ENCODE measurements at regions not wholly inside any gene's neighbourhood (a gene's known extent, or its start where the extent isn't known, plus 50 kb on each side); places are given as distances from the start of the nearest gene placed in this dataset.

DNA sequence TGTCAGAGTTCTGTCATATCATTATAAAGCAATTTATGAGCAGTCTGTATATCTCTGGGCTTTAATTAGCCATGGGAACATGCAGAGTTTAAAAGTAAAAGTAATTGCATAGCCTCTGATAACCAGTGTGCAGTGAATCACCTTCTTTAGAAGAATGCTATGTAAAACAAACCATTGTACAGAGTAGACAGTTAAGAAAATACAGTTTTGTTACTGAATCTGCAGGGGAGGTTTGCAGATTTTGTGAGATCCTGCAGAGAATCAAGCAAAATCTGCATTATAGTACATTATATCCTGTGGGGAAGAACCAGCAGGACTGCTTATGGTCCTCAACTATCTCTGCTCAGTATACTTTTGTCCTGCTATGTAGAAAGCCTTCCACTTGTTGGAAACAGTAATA lies 396.2 kb upstream of the NAALADL2 start:
- Histone ChIP-seq H3K4me2 (ENCODE audit: low read length) (no peak overlapping the region), H3K4me1 (ENCODE audit: control insufficient read depth, low read length) (no peaks in the 10 kb centered on the region)

DNA sequence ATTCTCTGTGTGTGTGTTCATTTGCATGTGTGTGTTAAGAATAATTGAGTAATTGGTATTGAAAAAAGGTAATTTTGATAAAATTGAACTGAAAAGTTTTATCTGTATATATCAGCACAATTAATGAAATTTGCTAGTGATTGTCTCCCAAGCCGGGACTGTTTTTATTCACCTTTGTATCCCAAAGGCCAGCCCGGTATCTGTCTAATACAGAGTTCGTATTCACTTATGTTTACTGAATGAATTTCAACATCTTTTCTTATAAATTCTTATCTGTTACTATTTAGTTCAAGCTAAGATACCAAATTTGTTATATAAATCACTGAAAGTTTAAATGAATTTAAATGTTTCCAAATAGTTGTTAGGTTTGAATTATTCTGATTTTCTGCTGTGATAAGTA lies 394.0 kb upstream of the NAALADL2 start:
- H3K4me2 ChIP-seq (ENCODE audit: low read length) = no peak overlapping the region
- H3K36me3 ChIP-seq (ENCODE audit: control insufficient read depth, low read length) = no peaks in the 10 kb centered on the region
- H4K20me1 ChIP-seq (ENCODE audit: control insufficient read depth, insufficient read depth, low read depth, low read length) = no peaks in the 10 kb centered on the region
- H3F3A ChIP-seq (ENCODE audit: control insufficient read depth, insufficient read depth) = no peaks in the 10 kb centered on the region
- TF ChIP-seq, protein P1, sequence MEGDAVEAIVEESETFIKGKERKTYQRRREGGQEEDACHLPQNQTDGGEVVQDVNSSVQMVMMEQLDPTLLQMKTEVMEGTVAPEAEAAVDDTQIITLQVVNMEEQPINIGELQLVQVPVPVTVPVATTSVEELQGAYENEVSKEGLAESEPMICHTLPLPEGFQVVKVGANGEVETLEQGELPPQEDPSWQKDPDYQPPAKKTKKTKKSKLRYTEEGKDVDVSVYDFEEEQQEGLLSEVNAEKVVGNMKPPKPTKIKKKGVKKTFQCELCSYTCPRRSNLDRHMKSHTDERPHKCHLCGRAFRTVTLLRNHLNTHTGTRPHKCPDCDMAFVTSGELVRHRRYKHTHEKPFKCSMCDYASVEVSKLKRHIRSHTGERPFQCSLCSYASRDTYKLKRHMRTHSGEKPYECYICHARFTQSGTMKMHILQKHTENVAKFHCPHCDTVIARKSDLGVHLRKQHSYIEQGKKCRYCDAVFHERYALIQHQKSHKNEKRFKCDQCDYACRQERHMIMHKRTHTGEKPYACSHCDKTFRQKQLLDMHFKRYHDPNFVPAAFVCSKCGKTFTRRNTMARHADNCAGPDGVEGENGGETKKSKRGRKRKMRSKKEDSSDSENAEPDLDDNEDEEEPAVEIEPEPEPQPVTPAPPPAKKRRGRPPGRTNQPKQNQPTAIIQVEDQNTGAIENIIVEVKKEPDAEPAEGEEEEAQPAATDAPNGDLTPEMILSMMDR (IDR thresholded peaks at IDR 0.05; ENCODE audit: low read depth, low read length, poor library complexity, severe bottlenecking) = no peak
- no peak for TF ChIP-seq EZH2phosphoT487 (IDR thresholded peaks at IDR 0.05; ENCODE audit: borderline replicate concordance, low read length)
- no peaks in the 10 kb centered on the region for H3K27me3 ChIP-seq (ENCODE audit: control insufficient read depth, low read length)
- H3K27ac ChIP-seq (ENCODE audit: low read depth, low read length) = no peak overlapping the region
- H3K9me3 ChIP-seq (ENCODE audit: control insufficient read depth, insufficient read depth, low read length) = no peaks in the 10 kb centered on the region
- H3K4me3 ChIP-seq (ENCODE audit: low read length) = no peak overlapping the region
- no peaks in the 10 kb centered on the region for H3K79me2 ChIP-seq (ENCODE audit: control insufficient read depth, low read length)
- no peaks in the 10 kb centered on the region for H3K9me2 ChIP-seq (replicated peaks; ENCODE audit: control insufficient read depth, low read length)
- no peaks in the 10 kb centered on the region for H3K4me1 ChIP-seq (ENCODE audit: control insufficient read depth, low read length)

More for the DNA sequence above, 396.2 kb upstream of the NAALADL2 start:
- TF ChIP-seq EZH2phosphoT487 (IDR thresholded peaks at IDR 0.05; ENCODE audit: borderline replicate concordance, low read length) = no peak
- TF ChIP-seq, protein P1 (IDR thresholded peaks at IDR 0.05; ENCODE audit: low read depth, low read length, poor library complexity, severe bottlenecking) = no peak
- Histone ChIP-seq H3K27me3 (ENCODE audit: control insufficient read depth, low read length) (no peaks in the 10 kb centered on the region), H3K9me3 (ENCODE audit: control insufficient read depth, insufficient read depth, low read length) (no peaks in the 10 kb centered on the region), H4K20me1 (ENCODE audit: control insufficient read depth, insufficient read depth, low read depth, low read length) (no peaks in the 10 kb centered on the region), H3K27ac (ENCODE audit: low read depth, low read length) (no peak overlapping the region), H3K9me2 (replicated peaks; ENCODE audit: control insufficient read depth, low read length) (no peaks in the 10 kb centered on the region), H3F3A (ENCODE audit: control insufficient read depth, insufficient read depth) (no peaks in the 10 kb centered on the region), H3K36me3 (ENCODE audit: control insufficient read depth, low read length) (no peaks in the 10 kb centered on the region), H3K79me2 (ENCODE audit: control insufficient read depth, low read length) (no peaks in the 10 kb centered on the region), H3K4me3 (ENCODE audit: low read length) (no peak overlapping the region)

DNA sequence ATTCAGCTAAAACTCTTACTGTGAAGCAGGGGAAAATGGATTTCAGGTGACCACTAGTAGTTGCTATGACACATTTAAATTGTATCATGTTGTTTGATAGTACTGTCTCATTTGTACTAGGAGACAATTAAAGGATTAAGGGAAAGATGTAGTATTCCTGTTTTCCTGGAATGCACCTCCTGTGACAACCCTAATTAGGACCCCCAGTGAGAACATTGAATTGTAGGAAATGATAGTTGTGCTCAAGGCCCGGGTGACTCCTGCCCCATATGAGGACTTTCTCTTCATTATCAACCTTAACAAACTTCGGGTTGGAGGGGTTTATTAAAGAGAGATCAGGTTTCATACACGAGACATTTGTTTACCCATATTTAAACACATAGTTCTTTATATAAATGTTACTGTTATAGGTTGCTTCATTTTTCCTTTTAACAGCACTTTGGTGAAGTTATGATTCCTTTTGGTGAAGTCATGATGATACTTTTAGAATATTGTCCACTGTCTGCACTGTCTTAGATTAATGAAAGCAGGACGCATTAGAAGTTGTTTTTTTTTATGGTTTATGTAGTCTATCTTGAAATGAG lies 392.6 kb upstream of the NAALADL2 start:
- H3K36me3 ChIP-seq (ENCODE audit: control insufficient read depth, low read length) = no peaks in the 10 kb centered on the region
- no peak overlapping the region for H3K4me2 ChIP-seq (ENCODE audit: low read length)
- no peaks in the 10 kb centered on the region for H3F3A ChIP-seq (ENCODE audit: control insufficient read depth, insufficient read depth)
- no peaks in the 10 kb centered on the region for H4K20me1 ChIP-seq (ENCODE audit: control insufficient read depth, insufficient read depth, low read depth, low read length)
- no peak overlapping the region for H3K4me3 ChIP-seq (ENCODE audit: low read length)
- H3K4me1 ChIP-seq (ENCODE audit: control insufficient read depth, low read length) = no peaks in the 10 kb centered on the region
- H3K27me3 ChIP-seq (ENCODE audit: control insufficient read depth, low read length) = no peaks in the 10 kb centered on the region
- H3K79me2 ChIP-seq (ENCODE audit: control insufficient read depth, low read length) = no peaks in the 10 kb centered on the region
- no peaks in the 10 kb centered on the region for H3K9me3 ChIP-seq (ENCODE audit: control insufficient read depth, insufficient read depth, low read length)
- H3K9me2 ChIP-seq (replicated peaks; ENCODE audit: control insufficient read depth, low read length) = no peaks in the 10 kb centered on the region
- TF ChIP-seq, protein P1 (IDR thresholded peaks at IDR 0.05; ENCODE audit: low read depth, low read length, poor library complexity, severe bottlenecking) = no peak
- no peak for TF ChIP-seq EZH2phosphoT487 (IDR thresholded peaks at IDR 0.05; ENCODE audit: borderline replicate concordance, low read length)
- no peak overlapping the region for H3K27ac ChIP-seq (ENCODE audit: low read depth, low read length)
